Suprapubic skin (tissue), 4 donors: ENCODE measurements at regions not wholly inside any gene's neighbourhood (a gene's known extent, or its start where the extent isn't known, plus 50 kb on each side); places are given as distances from the start of the nearest gene placed in this dataset.

ENCODE experiments used
- EP300 ChIP-seq: sonication (generic); formaldehyde crosslinking; IDR thresholded peaks from one replicate; pipeline ENCODE4 v1.6.1; 2017; ENCODE audit warnings: antibody characterized with exemption
- POLR2A ChIP-seq, 2 donors: fragments of 450-650 bp; IDR thresholded peaks; one replicate each; pipeline ENCODE4 v1.6.1; 2017; ENCODE audit warnings: antibody characterized with exemption in 2 of 2, mild to moderate bottlenecking in 2 of 2, moderate library complexity in 2 of 2
- POLR2AphosphoS5 ChIP-seq, 3 donors: sonication (generic); formaldehyde crosslinking; IDR thresholded peaks; one replicate each; pipeline ENCODE4 v1.6.1; 2017; ENCODE audit warnings: antibody characterized with exemption in 3 of 3
- TF ChIP-seq, protein P1 (sequence below), 2 donors: fragments of 200-600 bp in 1 of 2; fragments of 450-650 bp in 1 of 2; sonication (generic) in 1 of 2; IDR thresholded peaks; one replicate each; pipeline ENCODE4 v1.5.1; 2016 to 2019; ENCODE audit warnings: antibody characterized with exemption in 2 of 2, mild to moderate bottlenecking in 1 of 2, moderate library complexity in 1 of 2

- TF ChIP-seq, protein P1, sequence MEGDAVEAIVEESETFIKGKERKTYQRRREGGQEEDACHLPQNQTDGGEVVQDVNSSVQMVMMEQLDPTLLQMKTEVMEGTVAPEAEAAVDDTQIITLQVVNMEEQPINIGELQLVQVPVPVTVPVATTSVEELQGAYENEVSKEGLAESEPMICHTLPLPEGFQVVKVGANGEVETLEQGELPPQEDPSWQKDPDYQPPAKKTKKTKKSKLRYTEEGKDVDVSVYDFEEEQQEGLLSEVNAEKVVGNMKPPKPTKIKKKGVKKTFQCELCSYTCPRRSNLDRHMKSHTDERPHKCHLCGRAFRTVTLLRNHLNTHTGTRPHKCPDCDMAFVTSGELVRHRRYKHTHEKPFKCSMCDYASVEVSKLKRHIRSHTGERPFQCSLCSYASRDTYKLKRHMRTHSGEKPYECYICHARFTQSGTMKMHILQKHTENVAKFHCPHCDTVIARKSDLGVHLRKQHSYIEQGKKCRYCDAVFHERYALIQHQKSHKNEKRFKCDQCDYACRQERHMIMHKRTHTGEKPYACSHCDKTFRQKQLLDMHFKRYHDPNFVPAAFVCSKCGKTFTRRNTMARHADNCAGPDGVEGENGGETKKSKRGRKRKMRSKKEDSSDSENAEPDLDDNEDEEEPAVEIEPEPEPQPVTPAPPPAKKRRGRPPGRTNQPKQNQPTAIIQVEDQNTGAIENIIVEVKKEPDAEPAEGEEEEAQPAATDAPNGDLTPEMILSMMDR (IDR thresholded peaks at IDR 0.05): no peak
- no peak for TF ChIP-seq POLR2AphosphoS5 (IDR thresholded peaks at IDR 0.05)
- TF ChIP-seq POLR2A (IDR thresholded peaks at IDR 0.05): no peak
- no peak for TF ChIP-seq EP300
Observed at GRCh38 chr2:129798626-129799025, 180.8 kb upstream of the RAB6C start.
